Erythroblast (primary cell): ENCODE measurements at regions not wholly inside any gene's neighbourhood (a gene's known extent, or its start where the extent isn't known, plus 50 kb on each side); places are given as distances from the start of the nearest gene placed in this dataset.
"Not testable (repeated sequence)": the region's sequence is repeated elsewhere in the genome, so short reads cannot be mapped to it uniquely, and the experiment has no call there.

Experiments
- GATA1 ChIP-seq: IDR thresholded peaks from 2 replicates; pipeline ENCODE4 v1.6.1; 2011; ENCODE audit warnings: low read depth, mild to moderate bottlenecking, control low read depth, low read length, moderate library complexity
- POLR2A ChIP-seq: IDR thresholded peaks from 2 replicates; pipeline ENCODE4 v1.6.1; 2011; ENCODE audit warnings: mild to moderate bottlenecking, low read length

DNA sequence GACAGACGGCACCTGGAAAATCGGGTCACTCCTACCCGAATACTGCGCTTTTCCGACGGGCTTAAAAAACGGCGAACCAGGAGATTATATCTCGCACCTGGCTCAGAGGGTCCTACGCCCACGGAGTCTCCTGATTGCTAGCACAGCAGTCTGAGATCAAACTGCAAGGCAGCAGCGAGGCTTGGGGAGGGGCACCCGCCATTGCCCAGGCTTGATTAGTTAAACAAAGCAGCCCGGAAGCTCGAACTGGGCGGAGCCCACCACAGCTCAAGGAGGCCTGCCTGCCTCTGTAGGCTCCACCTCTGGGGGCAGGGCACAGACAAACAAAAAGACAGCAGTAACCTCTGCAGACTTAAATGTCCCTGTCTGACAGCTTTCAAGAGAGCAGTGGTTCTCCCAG, 197.5 kb upstream of the FAT3 start:
- TF ChIP-seq POLR2A, GATA1: not testable (repeated sequence)
